ENCODE measurements at regions not wholly inside any gene's neighbourhood (a gene's known extent, or its start where the extent isn't known, plus 50 kb on each side); places are given as distances from the start of the nearest gene placed in this dataset.
"Not testable (repeated sequence)": the region's sequence is repeated elsewhere in the genome, so short reads cannot be mapped to it uniquely, and the experiment has no call there.

DNA sequence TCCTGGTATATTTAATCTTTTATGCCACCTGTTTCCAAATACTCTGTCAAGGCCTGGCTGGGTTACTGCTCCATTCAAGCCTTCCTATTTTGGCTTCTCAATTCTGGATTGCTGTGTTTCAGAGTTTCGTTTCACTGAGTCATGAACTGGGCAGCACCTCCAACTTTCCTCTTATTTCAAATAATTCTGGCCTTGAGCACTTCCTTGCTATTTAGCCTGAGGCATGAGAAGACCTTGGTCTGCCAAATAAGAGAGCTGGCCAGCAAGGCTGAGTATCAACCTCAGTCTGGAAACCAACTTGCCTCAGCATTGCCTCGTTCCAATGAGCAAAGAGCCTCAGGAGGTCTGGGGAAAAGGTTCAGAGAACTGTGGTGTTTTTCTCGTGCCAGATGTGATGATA lies 66.6 kb downstream of the TNFAIP3 start:
- DNase-seq (ENCODE audit: low read depth in 2 of 2) = no peak

DNA sequence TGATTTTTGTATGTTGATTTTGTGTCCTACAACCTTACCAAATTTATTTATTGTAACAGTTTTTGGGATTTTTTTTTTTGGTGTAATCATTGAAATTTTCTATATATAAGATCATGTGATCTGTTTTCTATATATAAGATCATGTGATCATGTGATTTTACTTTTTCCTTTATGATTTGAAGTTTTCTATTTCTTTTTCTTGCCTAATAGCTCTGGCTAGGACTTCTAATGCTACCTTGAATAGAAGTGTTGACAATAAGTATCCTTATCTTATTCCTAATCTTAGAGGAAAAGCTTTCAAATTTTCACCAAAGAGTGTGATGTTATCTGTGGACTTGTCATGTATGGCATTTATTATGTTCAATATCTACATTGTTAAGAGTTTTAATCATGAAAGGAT lies 69.7 kb downstream of the TNFAIP3 start:
- DNase-seq (ENCODE audit: low read depth in 2 of 2) = no peak

DNA sequence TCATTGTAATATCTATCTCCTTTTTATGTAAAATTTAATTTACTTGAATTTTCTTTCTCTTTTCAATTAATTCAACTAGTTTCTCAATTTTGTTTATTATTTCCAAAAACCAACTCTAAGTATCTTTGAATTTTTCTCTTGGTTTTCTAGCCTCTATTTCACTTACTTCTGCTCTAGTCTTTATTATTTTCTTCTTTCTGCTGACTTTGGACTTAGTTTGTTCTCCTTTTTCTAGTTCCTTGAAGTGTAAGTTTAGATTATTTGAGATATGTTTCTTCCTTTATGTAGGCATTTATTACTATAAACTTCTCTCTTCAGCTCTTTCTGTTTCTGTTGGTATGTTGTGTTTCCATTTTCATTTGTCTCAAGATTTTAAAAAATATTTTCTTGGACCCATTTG lies 70.8 kb downstream of the TNFAIP3 start:
- DNase-seq (ENCODE audit: low read depth in 2 of 2) = no peak

DNA sequence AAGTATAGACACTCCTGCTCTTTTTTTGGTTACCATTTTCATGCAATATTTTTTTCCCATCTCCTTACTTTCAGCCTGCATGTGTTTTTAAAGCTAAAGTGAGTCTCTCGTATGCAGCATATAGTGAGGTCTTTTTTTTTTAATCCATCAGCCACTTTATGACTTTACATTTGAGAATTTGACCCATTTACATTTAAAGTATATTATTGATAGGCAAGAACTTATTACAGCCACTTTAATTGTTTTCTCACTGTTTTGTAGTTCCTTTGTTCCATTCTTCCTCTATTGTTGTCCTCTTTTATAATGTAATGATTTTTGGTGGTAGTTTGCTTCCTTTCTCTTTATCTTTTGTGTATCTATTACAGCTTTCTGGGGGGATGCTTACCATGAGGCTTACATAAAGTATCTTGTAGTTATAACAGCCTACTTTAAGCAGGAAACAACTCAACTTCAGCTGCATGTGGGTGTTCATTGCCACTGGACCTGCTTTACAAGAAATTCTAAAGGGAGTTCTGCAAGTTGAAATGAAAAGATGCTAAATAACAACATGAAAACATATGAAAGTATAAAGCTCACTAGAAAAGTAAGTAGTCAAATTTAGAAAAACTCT lies 71.8 kb downstream of the TNFAIP3 start:
- no peak for DNase-seq (ENCODE audit: low read depth in 2 of 2)

DNA sequence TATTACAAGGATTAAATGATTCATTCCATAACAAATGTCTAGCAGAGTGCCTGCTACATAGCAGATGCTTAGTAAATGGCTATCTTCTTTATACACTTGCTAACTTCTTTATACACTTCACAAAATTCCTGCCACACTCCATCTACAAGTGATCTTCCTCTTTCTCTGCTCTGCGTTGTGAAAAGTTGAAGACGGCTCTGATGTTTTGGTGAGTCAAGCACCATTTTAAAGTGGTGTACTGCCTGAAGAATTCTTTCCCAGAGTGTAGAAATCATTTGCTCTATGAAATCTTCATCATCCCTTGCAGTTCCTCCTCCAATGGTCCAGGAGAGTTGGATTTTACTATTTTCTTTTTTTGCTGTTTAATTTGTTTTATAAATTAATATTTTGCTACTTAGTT lies 74.9 kb downstream of the TNFAIP3 start:
- DNase-seq (ENCODE audit: low read depth in 2 of 2) = no peak

DNA sequence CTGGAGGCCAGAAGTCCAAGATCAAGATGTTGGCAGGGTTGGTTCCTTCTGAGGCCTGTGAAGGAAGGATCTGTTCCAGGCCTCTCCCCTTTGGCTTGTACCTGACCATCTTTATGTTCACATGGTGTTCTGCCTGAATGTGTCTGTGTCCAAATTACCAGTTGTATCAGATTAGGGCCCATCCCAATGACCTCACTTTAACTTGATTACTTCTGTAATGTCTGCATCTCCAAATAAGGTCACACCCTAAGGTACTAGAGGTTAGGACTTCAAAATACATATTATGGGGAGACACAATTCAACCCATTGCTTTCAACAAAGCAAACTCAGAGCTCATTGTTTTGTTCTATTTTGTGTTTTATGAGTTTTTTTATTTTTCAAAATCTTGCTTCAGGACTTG lies 75.7 kb downstream of the TNFAIP3 start:
- DNase-seq (ENCODE audit: low read depth in 2 of 2) = no peak

DNA sequence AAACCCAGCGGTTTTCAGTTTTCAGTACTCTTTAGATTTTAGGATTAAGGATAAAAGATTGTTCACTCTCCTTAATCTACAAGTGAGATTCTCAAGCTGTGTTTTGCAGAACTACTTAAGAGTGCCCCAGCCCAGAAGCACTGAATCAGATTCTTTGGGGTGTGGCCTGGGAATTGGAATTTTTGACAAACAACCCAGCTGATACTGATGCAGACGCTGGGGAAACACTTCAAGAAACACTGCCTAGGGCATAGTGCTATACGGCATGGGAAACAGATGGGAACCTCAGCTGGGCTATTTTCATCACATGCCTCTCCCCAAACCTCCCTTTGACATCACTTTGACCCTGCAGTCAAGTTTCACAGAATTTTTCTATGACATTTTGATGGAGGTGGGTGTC lies 77.3 kb downstream of the TNFAIP3 start:
- DNase-seq (ENCODE audit: low read depth in 2 of 2) = not testable (repeated sequence)

DNA sequence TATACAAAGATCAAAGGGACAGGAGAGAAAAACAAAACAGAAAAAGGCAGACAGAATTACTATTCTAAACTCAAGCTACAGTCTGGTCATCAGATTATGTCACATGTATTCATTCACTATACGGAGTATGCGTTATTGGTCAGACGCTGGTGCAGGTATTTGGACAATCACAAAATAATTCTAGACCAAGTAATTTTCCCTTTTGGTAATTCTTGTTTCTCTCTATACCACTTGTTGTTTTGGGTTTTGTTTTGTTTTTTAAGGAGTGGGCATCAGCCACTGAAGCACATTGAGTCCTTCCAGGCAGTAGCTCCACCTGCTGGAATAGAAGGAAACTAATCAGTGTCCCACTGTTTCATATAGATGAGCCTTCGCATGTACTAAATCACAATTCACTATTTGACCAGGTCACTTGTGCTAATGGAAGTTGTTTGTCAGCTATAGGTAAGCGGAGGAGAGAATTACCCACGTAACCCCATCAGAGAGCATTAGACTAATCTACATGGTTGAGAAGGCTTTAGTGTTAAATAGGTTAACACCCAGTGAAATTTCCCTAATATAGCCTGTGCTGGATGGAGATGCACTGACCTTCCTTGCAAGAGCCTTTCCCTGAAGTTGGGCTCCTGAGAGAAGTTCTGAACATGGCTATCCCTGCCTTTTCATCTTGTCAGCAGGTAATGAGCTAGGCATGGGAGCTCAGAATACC lies 77.9 kb downstream of the TNFAIP3 start:
- DNase-seq (ENCODE audit: low read depth in 2 of 2) = no peak

DNA sequence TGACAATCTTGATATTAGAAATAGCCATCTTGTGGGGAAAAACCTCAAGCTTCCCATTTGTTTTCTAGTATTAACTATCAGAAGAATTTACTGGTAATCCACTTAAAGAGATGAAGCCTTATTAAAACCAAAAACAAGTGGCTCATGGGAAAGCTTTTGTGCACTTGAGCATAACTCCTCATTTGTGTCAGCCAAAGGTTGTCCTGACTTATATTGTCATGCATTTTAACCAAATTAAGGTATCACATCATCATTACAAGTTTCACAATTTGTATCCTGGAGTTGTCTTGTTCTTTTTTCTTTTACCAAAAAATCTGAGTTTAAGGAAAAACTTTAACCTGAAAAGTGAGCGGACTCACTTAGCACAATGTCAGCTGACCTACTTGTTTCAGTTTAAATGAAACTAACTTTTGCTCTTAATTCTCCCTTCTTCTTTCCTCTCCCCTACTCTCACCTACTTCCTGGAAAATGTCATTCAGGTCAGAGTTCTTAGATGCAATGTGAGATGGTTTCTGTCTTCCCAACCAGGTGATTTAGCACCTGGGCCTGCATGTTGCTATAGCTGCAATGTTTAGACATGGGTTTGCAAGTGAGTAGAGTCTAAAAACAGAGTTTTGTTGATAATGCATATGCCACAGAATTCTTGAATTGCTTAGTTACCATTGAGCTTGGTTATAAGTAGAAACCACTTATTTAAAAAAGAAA lies 82.8 kb downstream of the TNFAIP3 start:
- DNase-seq (ENCODE audit: low read depth in 2 of 2) = no peak

DNA sequence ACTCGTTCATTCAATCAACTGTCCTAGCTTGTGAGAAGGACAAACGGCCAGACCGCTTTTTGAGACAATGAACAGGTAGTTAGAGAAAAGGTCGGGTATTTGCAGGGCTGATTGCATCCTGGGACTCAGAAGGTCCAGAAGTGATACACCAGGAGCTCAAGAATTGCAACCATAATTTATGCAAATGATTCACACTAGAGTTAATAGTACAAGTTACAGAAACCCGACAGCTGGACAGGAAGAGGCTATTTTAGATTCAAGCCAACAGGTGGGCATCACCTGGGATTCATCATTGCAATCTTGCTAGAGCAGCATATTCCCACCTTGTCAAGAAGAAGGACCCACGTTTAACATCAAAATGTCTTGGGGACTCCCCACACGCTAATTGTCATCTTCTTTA lies 83.5 kb downstream of the TNFAIP3 start:
- no peak for DNase-seq (ENCODE audit: low read depth in 2 of 2)

DNA sequence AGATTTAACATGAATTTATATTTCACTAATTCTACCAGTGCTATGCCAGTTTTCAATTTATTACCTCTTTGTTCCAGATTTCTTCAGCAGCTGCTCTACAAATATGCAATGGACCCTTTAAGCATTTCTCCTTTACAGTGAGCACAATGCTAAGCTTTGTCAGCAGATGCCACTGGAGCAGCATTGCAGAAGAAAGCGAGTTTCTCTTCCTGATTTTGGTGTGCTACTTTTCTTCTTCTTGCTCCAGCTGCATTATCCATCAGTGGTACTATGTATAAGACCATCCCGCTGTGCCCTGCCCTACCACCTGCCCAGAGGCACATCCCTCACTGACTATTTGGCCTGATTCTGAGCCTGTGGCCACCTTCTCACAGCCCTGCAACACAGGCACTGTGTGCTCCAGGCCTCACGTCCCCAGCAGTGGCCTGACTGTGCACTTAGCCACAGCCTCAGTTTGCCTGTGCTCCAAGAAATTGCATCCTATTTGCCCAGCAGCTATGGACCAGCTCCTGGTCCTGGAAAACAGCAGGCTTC lies 84.1 kb downstream of the TNFAIP3 start:
- no peak for DNase-seq (ENCODE audit: low read depth in 2 of 2)

DNA sequence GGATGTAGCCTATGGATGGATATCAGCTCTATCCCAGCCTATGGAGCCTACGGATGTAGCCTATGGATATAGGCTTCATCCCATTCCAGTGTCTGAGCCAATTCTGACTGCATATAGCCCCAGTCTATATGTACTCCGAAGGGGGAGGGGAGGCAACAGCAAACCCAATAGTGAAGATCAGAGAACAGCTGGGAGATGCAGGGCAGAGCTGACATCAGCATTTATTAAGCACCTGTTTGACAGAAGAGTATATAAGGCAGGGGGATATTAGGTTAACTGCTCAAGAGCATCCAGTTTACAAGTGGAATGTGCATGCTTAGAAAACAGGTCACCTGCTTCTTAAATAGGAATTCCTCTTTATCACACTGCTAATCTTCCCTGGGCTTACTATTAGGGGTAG lies 85.2 kb downstream of the TNFAIP3 start:
- no peak for DNase-seq (ENCODE audit: low read depth in 2 of 2)

DNA sequence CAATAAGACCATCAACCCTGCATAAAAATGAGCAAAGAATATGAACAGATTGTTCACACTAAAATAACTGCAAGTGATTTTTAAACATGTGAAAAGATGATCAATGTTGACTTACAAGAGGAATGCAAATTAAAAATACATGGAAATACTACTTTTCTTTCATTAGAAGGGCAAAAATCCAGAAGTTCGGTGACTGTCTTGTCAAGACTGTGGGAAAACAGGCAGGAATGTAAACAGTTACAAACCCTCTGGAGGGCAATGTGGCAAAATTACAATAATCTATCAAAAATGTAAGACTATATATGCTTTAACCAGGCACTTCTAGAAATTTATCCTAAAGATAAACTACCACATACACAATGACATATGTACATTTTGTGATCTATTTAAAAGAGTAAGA lies 86.7 kb downstream of the TNFAIP3 start:
- no peak for DNase-seq (ENCODE audit: low read depth in 2 of 2)

DNA sequence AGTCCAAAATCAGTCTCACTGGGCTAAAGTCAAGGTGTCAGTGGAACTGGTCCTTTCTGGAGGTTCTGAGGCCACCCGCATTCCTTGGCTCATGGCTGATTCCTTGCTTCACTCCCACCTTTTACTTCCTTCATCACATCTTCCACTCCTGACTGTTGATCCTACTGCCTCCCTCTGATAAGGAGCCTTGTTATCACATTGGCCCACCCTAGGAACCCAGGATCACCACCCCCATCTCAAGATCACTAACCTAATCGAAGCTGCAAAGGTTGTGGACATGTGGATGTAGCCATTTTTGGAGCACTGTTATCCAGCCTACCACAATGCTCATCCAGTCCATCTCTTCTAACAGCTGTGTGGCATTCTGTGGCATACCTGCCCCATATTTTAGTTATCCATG lies 87.2 kb downstream of the TNFAIP3 start:
- DNase-seq (ENCODE audit: low read depth in 2 of 2) = no peak

DNA sequence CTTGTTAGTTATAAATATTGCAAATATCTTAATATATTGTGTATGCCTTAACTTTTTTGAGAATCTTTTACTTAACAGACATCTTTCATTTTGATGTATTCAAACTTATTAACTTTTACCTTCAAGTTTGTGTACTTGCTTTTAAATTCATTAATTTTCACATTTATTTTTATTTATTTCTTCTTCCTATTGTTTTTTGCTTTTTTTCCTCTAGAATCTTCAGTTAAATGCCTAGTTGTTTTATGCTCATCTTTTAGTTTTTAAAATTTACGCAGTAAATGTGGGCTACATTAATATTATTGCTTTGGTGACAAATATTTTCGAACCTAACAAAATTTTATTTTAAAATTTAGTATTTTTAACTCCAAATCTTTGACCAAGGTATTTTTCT lies 89.0 kb downstream of the TNFAIP3 start:
- no peak for DNase-seq (ENCODE audit: low read depth in 2 of 2)

DNA sequence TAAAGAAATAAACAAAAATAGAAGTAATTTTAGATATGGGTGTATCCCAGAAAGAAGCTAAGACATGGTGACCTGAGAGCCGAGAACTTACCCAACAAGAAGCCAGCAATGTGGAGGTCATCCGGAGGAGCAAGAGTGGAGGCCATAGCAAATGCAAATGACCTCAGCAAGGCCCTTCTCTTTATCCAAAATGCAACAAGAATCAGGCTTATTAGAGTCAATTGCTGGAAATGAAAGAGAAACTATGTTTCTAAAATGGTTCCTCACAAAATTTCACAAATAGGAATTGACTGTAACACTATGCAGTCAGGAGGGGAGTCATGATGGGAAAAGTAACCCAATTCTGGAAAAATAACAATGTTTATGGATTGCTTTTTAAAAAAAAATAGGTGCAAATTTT lies 90.4 kb downstream of the TNFAIP3 start:
- no peak for DNase-seq (ENCODE audit: low read depth in 2 of 2)

DNA sequence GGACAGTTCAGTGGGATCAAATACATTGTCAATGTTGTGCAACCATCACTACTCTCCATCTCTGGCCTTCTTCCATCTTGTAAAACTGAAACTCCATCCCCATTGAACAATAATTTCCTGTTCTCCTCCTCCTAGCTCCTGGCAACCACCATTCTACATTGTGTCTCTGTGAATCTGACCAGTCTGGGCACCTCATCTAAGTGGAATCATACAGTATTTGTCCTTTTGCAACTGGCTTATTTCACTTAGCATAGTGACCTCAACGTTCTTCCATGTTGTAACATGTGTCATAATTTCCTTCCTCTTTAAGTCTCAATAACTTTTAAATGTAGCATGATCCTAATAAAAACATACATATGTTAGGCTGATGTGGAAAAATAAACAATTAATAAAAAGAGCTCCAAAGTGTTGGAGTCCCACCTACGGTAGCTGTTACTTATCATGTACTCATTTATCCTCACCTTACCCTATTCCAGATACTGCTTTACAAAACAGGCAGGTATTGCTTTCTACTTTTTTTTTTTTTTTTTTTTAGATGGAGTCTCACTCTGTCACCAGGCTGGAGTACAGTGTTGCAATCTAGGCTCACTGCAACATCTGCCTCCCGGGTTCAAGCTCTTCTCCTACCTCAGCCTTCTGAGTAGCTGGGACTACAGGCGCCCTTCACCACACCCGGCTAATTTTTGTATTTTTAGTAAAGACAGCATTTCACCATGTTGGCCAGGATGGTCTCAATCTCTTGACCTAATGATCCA lies 91.9 kb downstream of the TNFAIP3 start:
- DNase-seq (ENCODE audit: low read depth in 2 of 2) = no peak

DNA sequence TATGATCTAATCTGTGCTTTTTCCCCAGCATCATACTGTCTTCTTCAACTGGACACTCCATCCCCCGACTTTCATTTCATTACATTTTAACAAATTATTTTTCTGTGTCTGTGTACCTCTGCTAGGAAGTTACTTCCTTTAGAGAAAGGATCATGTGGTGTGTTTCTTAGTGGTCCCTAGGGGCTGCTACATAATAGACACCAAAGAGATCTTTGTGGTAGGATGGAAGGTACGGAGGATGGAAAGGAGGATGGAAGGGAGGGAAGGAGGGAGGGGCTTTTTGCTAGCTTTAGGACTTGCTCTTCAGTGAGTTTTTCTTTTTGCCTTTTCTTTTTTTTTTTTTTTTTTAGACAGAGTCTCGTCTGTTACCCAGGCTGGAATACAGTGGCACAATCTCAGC lies 95.7 kb downstream of the TNFAIP3 start:
- no peak for DNase-seq (ENCODE audit: low read depth in 2 of 2)

DNA sequence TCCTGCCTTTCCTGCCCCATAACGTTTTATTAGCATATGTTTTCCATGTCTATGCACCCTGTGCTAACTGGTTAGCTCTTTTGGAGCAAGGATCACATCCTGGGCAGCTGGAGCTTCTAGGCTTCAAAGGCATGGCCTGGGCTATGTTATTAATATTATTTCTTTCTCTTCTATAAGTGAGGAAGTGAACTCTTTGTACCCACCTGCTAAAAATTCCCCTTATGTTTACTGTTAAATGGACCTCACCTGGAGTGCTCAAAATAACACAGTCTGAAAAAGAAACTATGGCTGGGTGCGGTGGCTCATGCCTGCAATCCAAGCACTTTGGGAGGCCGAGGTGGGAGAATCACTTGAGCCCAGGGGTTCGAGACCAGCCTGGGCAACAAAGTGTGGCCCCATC lies 97.8 kb downstream of the TNFAIP3 start:
- no peak for DNase-seq (ENCODE audit: low read depth in 2 of 2)

DNA sequence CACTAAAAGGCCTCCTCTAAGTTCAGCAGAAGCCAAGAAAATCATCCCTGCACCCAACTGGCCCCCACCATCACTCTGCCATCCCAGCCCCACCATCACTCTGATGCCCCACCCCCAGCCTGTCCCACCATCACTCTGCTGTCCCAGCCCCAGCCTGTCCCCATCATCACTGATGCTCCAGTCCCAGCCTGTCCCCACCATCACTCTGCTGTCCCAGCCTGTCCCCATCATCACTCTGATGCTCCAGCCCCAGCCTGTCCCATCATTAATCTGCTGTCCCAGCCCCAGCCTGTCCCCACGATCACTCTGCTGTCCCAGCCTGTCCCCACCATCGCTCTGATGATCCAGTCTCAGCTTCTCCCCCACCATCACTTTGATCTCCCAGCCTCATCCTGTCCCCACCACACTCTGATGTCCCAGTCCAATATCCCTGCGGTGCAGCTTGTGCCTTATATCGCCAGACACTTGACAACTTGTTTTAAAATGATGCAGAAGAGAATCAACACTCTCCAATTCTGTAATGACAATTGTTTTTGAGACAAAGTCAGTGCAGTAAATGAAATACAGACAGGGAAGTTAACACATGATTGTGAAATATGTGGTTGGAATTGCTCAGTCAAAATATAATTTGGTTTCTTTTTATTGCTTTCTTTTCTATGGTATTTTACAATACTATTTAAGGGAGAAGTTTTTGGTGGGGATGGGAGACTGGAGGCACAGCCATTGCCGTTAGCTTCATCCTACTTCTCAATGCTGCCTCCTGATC lies 100.8 kb downstream of the TNFAIP3 start:
- no peak for DNase-seq (ENCODE audit: low read depth in 2 of 2)

DNA sequence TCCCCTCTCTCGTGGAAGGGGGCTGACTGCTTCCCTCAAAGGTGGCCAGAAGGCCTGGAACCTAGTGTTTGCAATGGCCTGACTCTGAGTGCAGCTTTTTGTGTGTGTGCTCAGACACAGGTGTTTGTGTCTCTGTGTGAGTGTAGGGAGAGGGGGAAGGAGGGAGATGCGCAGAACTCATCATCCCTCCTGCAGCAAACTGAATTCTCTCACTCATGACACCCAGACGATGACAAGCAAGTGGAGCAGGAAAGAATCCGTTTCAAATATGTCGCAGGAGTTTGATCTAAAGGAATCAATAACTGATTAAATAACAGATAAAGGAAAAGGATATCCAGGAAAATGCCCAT lies 101.4 kb downstream of the TNFAIP3 start:
- no peak for DNase-seq (ENCODE audit: low read depth in 2 of 2)

DNA sequence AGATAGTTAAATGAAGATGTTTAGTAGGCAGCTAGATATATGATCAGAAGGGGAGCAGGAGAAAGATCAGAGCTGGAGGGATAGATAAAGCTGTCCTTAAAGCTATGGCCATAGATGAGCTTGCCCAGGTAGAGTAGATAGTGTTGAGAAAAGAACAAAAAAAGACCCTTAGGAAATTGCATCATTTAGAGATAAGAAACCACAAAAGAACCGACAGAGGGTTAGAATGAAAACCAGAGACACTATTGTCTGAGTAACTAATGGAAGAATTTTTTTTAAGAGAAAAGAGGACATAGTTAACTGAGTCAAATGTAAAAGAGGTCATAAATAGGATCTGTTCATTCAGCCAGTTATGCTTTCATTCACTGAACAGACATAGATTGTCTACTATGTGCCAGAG lies 101.8 kb downstream of the TNFAIP3 start:
- no peak for DNase-seq (ENCODE audit: low read depth in 2 of 2)
